GM21723 (cell line): ENCODE measurements at regions not wholly inside any gene's neighbourhood (a gene's known extent, or its start where the extent isn't known, plus 50 kb on each side); places are given as distances from the start of the nearest gene placed in this dataset.

ENCODE experiments used
- ATAC-seq: cut with Tn5 transposase; IDR thresholded peaks from one replicate; pipeline ENCODE4 v1.9.1; 2021; ENCODE audit warnings: mild to moderate bottlenecking, moderate library complexity; ENCODE audit not compliant: unreplicated experiment

DNA sequence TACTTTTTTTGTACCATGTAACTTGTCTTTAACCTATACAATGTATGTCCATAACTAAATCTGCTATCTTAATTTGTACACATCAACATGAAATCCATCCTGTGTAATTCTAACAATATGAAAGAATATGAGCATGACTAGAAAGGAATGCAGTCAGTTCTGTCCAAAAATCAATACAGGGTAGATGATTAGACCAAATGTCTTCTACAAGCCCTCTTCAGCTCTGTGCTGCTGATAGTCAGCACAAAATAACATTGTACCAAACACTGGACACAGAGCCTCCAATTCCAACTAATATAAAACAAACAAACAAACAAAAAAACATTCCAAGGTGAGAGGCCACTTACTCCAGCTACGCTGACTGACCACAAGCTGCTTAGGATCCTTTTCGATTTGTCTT is 301.4 kb upstream of the IRAK1BP1 start:
- no peak for ATAC-seq

DNA sequence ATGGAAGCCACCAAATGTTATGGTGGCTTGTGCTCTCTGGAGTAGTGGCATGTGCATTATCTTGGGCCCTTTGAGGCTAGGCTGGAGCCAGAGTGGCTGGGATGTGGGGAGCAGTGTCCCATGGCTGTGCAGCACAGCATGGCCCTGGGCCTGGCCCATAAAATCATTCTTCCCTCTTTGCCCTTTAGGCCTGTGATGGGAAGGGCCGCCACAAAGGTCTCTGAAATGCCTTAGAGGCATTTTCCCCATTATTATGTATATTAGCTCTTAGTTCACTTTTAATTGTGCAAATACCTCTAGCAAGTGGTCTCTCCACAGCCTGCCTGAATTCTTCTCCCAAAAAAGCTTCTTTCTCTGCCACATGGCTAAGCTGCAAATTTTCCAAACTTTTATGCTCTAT is 297.3 kb upstream of the IRAK1BP1 start:
- no peak for ATAC-seq

DNA sequence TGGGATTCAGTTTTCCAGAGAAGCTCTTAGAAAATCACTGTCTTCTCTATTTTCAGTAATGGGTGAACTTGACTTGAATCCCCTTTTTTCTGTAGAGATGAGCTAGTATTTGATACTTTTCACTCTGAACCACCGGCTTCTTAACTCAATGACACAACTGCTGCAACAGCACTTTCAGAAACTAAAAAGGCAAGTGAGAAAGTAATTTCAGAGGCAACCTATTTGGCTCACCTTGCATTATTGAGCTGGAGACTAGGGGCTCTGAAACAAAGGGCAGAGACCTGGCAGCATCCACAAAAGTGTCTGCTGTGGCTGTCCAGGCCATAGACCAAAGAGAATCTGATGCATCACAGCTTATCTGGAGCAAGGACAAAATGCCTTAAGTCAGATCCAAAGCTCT is 289.8 kb upstream of the IRAK1BP1 start:
- ATAC-seq: no peak

DNA sequence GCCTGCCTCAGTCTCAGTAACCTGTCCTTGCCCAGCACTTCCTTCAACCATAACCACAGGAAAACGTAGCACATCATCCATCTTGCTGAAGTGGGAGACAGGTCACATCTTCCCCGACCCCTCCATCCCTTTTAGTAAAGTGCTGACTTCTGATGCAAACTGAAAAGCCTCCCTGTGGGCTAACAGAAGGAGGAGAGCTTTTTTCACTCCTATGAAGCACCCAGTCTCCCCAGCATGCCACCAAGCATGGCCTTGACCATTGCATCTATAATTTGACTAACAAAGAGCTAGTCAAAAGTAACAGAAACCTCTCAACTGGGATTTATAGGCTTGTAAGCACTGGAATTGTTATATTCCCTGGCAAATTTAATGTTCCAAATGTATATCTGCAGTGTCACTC is 288.9 kb upstream of the IRAK1BP1 start:
- no peak for ATAC-seq

DNA sequence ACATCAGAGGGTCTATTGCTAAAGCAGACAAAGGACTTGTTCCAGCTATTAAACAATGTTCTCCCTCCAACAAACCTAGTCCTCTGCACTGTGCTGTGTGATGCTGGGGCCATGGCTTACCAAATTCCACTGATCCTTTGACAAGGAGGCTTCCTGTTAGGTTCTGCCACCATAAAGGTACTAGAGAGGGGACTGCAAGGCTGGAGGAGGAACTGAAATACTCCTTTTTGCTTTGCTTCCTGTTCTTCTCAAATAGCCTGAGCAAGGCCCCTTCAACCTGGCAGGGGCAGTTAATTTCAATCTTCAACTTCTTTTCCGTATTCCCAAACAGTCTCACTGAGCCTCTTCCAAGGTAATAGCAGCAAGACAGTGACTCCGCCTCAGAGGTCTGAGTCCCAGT is 286.4 kb upstream of the IRAK1BP1 start:
- no peak for ATAC-seq

DNA sequence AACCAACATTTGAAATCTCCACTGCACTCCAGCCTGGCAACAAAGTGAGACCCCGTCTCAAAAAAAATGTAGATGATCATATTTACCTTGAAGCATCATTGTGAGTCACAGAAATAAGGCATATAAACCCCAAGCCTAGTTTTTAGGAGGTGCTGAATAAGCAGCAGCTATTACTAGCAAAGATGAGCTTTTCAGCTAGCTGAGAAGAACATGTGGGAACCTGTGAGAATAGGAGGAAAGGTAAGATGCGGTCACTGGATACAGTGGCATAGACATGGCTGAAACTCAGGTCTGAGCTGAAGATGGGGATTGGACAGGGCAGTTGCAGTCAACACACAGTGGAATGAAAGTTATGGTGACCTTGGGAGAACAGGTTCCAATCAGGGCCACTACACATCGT is 284.3 kb upstream of the IRAK1BP1 start:
- ATAC-seq: no peak

DNA sequence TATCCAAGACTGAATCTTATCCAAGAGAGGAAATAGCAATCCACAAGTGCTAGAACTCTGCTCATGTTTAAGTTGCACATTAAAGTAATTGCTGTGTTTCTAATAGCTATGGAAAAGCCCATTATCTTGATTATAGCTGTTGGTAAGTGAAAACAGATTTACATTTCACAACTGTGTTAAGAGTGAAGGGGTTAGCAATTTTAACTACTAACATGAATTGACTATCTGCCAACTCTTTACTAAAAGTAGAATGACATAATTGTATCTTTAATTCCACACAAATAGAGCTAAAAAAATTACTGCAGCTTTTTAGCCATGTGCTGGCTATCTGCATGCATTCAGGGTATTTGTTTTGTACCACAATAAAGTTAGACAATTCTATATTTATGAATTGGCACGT is 277.9 kb upstream of the IRAK1BP1 start:
- ATAC-seq: no peak

DNA sequence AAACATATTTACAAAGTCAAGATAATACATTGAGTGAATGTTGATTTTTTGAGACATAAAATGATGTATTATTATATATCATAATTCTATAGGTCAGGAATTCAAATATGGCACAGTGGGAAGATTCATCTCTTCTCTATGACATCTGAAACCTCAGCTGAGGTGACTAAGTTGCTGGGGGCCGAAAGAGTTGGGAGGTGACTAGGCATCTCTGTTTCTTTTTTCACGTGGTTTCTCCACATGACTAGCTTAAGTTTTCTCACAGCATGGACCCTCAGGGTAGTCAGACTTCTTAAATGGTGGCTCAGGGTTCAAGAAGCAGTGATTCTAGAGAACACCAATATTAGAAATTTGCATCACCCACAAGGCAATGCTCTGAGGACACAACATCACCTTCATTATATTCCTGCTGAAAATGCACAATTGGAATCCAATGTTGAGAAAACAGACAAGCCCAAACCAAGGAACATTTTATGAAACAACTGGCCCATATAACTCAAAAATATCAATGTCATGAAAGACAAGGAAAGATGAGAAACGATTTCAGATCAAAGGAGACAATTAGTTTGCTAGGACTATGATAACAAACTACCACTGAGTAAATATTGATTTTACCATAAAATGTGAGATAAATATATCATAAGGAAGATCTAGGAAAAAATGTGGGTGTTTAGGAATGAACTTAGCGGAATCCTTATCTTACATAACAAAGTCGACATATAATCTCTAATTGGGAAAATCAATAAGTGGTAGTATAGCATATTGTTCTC is 273.3 kb upstream of the IRAK1BP1 start:
- no peak for ATAC-seq

DNA sequence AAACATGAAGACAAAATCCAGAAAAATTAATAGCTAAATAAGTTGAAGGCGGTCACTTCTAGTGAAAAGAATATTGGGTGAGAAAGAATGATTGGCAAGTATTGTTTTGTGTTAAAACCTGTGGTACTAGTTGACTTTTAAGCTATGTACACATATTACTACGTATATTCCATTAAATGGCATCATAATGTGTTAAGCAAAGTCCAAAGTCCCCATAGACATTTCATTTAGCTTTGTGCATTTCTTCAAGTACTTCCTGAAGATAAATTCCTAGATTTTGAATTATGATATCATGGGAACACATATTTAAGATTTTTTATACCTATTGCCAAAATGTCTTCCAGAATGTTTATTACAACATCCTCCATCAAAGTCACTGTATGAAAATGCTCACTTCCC is 272.7 kb upstream of the IRAK1BP1 start:
- ATAC-seq: no peak

DNA sequence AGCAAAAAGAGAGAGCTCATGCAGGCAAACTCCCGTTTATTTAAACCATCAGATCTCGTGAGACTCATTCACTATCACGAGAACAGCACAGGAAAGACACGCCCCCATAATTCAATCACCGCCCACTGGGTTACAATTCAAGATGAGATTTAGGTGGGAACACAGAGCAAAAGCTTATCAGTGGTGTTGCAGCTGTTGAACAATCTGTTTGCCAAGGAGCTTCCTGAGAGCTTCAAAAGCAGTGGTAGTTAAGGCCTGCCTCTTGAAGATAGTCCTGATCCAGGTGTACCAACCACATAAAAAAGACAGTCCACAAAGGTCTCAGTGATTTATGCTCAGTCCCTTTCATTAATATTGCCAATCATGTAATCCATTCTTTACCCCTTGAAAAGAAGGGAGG is 269.4 kb upstream of the IRAK1BP1 start:
- no peak for ATAC-seq

DNA sequence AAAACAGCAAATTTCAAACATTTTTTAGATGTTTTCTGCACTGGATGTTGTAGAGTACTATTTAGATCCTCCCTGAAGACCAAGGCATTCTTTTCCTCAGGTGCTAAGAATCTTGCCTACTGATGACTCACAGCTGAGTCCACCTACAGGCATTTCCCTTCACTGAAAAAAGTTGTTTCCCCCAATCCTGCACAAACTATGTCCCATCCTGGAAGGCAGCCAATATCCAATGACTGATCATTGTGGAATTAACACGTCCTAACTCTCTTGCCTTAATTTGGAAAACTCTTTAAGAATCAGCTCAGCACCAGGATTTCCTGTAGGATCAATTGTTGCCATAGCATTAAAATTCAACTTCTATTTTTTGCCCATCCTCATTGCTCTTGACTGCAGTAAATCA is 268.4 kb upstream of the IRAK1BP1 start:
- ATAC-seq: no peak

DNA sequence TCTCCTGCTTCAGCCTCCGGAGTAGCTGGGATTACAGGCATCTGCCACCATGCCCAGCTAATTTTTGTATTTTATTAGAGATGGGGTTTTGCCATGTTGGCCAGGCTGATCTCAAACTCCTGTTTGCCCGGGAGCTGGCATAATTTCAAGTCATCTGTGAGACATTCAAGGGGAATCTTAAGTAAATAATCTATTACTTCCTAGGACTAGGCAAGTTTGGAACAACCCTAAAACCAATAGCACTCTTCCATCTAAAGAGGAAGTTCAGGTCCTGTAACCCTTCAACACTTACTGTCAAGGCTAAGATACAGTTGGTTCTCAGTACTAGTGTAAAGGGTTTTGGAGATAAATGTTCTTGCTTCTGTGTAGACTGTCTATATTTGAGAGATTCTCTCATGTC is 267.8 kb upstream of the IRAK1BP1 start:
- no peak for ATAC-seq

DNA sequence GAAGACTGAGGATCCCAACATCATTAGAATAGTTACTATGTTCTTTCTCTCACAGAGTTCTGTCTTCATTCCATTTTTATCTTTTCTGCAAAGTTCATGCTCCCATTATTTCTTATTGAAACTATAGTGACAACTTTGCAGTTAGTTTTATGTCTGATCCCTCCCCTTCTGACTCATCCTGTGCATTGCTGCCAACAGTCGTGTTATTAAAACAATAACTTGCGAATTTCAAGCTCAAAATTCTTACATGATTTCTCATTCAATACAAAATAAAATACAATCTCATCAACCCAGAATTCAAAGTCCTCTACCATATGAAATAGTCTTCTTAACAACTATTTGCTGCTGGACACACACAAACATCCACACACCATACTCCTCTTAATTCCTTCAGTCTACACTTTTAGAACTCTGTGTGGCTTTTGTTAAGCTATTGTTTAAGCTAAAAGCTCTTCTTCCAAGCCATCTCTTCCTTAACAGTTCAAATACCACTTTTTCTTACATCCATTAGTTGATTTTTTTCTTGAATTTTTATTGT is 261.4 kb upstream of the IRAK1BP1 start:
- no peak for ATAC-seq

DNA sequence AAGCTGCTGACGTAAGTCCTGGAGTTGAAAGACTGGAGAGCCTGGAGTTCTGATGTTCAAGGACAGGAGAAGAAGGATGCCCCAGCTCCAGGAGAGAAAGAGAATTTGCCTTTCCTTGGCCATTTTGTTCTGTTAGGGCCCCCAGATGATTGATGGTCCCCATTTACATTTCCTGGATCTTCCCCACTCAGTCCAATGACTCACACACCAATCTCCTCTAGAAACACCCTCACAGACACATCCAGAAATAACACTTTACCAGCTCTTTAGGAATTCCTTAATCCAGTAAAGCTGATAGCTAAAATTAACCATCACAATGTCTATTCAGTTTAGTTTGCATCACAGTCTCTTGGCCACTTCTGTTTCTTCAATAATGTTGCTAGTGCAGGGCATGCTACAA is 260.2 kb upstream of the IRAK1BP1 start:
- no peak for ATAC-seq

DNA sequence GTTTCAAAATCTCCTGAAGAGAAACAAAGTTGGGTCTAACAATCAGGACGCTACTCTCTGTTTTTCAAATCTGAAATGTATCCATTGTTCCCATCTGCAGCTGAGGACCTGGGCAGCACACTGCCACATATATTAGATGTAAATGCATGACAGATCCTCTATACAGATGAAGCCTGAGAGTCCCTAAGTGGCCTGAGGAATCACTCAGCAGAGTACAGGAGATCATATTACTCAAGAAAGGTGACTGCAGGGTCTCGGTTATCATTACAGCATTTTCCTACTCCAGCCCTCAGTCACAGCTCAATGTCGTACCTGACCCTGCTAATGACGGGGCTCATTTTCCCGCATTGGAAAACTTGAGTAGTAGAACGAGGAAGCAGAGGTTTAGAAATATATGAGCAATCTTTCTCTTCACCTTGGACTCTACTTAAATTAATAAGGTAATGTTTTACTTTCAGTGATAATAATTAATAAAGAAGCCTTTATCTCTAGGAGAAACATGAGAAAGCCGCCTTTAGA is 256.2 kb upstream of the IRAK1BP1 start:
- no peak for ATAC-seq

DNA sequence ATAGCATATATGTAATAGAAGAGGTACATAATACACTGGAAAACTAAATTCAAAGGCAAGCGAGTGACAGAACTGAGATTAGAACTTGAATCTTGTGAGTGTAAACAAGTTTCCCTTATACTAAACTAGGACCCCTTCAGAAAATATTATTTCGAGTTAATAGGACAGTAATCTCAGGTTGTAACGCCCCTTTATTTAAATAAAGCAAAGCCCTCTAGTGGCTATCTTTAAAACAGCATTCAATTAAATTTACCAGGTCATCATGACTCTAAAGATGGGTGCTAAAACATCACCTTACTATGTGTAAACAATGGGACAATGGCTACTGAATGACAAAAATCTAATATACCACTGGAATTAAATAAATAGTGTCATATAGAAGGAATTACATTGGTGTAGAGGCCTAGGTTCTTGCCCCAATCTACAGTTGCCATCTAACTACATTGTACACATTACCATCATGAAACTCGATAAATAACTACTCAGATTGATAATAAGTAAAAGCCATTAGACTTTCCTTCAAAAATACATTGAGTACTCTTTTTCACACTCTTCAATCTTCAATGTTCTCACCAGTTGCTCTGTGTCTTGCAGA is 255.4 kb upstream of the IRAK1BP1 start:
- ATAC-seq: peak; percentile 62

DNA sequence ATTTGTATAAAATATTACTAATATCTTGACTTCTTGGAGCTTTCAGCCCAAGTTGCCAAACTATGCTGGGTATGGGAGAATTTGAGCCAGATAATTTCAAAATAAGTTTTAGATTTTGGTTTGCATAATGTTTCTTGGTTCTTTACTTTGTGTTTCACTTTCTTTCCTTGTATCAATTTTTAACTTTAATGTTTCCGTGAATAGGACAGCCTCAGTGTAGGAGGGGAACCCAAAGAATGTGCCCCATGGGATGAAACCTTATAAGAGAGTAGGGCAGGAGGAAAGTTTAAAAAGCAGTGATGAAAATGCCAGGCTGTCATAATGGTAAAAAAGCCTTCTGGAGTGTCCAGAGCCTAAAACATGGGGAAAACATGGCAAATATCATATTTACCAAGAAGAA is 252.4 kb upstream of the IRAK1BP1 start:
- ATAC-seq: peak; percentile 39

DNA sequence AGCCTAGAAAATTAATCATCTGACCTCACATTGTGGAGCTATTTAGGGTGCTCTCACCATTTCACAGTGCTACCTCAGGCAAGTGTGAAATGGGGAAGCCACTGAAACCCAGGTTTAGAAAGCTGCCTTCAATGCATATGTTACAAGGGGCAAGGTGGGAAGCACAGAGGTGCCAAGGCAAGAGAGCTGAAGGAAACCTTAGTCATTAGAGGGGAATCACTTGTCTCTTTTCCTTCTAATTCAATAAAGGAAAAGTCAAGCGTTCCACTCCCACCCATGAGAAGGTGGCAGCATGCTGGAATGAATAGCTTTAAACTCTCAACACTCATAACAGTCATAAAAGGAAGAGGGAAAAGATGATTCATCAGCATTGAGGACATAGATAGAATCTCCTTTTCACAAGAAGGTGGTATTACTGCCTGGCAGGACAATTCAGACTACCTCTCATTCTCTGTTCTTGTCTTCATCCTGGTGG is 251.9 kb upstream of the IRAK1BP1 start:
- ATAC-seq: peak; percentile 65

DNA sequence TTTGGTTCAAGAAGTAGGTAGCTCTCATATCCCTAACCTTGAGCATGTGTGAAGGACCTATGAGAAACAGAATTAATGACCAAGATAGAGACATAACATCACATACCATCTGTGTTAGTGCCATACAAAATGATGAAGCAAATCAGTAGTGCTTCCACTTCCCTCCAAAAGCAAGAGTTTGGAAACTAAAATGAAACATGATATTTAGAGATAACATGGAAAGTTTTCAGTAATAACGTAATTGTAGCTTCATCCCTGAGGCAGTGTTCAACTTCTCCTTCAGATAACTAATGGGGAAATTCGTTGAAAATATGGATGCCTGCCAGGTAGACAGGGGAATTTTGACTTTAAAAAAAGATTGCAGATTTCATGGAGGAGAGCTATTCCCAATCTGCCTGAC is 248.4 kb upstream of the IRAK1BP1 start:
- ATAC-seq: no peak

DNA sequence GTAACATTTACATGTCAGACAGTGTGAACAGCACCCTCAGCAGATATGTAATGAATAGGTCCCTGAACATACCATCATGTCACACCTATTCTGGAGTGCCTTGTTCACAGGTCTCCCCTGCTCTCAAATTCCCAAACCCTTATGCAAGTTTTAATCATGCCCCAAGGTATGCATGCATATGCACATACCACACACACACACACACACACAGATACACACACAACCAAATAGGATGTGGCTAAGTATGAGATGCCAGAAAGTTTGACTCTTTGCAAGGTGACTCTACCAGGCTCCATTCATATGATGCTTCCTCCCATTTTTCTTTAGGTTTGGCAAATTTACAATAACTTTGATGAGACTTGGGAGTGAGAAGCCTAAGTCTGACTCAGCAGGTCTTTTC is 243.8 kb upstream of the IRAK1BP1 start:
- no peak for ATAC-seq

DNA sequence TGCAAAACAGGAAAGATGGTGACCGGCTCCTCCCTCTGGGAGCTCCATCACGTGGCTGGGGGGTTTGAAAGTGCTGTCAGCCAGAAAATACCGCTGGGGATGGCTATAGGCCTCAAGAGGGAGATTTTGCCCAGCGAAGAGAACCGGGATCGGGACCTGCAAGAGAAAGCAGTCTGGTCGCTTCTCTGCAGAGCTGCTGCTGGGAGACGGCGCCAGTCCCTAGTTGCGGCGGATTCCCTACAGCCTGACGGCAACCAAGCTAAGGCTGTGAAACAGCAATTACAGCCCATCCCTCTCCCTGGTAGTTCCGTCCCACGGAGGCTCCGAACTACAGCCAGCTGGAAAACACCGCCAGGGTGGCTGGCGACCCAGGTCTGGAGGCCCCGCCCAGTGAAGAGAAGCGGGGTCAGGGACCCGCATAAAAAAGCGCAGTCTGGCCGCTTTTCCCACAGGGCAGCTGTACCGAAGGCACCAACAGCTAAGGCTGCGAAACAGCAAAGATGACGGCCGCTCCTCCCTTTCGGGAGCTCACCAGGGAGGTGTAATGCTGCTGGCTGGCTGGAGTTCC is 238.1 kb upstream of the IRAK1BP1 start:
- ATAC-seq: no peak

DNA sequence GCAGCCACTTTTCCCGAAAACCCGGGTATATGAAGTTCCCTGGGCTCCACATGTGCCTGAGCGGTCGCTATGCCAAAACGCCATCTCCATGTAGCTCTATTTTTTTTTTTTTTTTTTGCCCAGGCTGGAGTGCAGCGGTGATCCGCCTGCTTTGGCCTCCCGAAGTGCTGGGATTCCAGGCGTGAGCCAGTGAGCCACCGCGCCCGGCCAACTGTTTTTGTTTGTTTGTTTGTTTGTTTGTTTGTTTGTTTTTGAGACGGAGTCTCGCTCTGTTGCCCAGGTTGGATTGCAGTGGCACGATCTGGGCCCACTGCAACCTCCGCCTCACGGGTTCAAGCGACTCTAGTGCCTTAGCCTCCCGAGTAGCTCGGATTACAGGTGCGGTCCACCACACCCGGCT is 237.5 kb upstream of the IRAK1BP1 start:
- no peak for ATAC-seq
